OCI-LY3 (cell line): ENCODE measurements at regions not wholly inside any gene's neighbourhood (a gene's known extent, or its start where the extent isn't known, plus 50 kb on each side); places are given as distances from the start of the nearest gene placed in this dataset.

ENCODE experiments used
- EZH2phosphoT487 ChIP-seq: fragments of 200-600 bp; shearing (Covaris generic); IDR thresholded peaks from 2 replicates; pipeline ENCODE4 v1.6.1; 2018; ENCODE audit warnings: antibody characterized with exemption, mixed run types, low read depth
- TF ChIP-seq, protein P1 (sequence below): fragments of 200-600, 300-600 bp; sonication (generic); IDR thresholded peaks from 2 replicates; pipeline ENCODE4 v1.5.1; 2014; ENCODE audit warnings: antibody characterized with exemption, low read length, low read depth

DNA sequence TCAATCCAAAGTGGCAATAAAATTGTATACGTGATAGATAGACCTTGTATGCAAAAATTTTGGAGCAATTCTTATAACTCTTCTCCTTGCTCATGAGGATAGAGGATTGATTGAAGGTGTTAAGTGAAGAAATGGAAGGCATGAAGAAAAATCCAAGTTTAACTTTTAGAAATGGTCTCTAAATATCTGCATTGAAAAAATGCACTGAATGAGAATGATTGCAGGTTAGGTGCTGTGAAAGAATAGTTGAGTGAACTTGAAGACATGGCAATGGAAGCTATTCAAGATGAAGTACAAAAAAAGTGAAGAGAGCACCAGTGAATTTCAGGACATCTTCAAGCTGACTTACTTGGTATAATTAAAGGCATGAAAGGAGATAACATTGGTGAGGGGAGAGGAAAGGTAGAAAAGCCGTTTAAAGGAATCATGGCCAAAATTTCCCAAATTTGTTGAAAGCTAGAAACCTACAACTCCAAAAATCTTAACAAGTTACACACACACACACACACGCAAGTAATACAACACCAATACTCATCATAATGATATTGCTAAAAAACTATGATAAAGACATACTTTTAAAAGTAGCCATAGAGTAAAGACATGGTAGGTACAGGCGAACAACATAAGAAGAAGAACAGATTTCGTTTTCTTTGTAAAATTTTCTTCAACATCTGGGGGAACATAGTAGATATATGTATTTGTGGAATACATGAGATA lies 96.3 kb downstream of the GGTLC2 start:
- TF ChIP-seq, protein P1, sequence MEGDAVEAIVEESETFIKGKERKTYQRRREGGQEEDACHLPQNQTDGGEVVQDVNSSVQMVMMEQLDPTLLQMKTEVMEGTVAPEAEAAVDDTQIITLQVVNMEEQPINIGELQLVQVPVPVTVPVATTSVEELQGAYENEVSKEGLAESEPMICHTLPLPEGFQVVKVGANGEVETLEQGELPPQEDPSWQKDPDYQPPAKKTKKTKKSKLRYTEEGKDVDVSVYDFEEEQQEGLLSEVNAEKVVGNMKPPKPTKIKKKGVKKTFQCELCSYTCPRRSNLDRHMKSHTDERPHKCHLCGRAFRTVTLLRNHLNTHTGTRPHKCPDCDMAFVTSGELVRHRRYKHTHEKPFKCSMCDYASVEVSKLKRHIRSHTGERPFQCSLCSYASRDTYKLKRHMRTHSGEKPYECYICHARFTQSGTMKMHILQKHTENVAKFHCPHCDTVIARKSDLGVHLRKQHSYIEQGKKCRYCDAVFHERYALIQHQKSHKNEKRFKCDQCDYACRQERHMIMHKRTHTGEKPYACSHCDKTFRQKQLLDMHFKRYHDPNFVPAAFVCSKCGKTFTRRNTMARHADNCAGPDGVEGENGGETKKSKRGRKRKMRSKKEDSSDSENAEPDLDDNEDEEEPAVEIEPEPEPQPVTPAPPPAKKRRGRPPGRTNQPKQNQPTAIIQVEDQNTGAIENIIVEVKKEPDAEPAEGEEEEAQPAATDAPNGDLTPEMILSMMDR: no peak
- TF ChIP-seq EZH2phosphoT487: no peak
